Subcutaneous abdominal adipose tissue (tissue), 5 donors: ENCODE measurements at regions not wholly inside any gene's neighbourhood (a gene's known extent, or its start where the extent isn't known, plus 50 kb on each side); places are given as distances from the start of the nearest gene placed in this dataset.
"Not testable (repeated sequence)": the region's sequence is repeated elsewhere in the genome, so short reads cannot be mapped to it uniquely, and the experiment has no call there.

ENCODE experiments used
- H3K27ac ChIP-seq: one replicate; pipeline ENCODE4 v1.7.0; 2013; ENCODE audit warnings: low read depth, mild to moderate bottlenecking, inconsistent platforms, low read length, moderate library complexity
- H3K27me3 ChIP-seq, 5 donors: one replicate each; pipeline ENCODE4 v1.7.0; 2013; ENCODE audit warnings: low read length in 5 of 5, inconsistent platforms in 1 of 5; ENCODE audit not compliant: control insufficient read depth in 5 of 5, insufficient read depth in 4 of 5
- H3K36me3 ChIP-seq, 5 donors: one replicate each; pipeline ENCODE4 v1.7.0; 2013; ENCODE audit warnings: low read length in 5 of 5; ENCODE audit not compliant: control insufficient read depth in 5 of 5, insufficient read depth in 5 of 5
- H3K4me1 ChIP-seq, 5 donors: one replicate each; pipeline ENCODE4 v1.7.0; 2013; ENCODE audit warnings: low read length in 5 of 5, mild to moderate bottlenecking in 3 of 5, moderate library complexity in 1 of 5; ENCODE audit not compliant: control insufficient read depth in 5 of 5, insufficient read depth in 5 of 5
- H3K4me3 ChIP-seq, 5 donors: one replicate each; pipeline ENCODE4 v1.7.0; 2013; ENCODE audit warnings: low read length in 5 of 5, low read depth in 1 of 5
- H3K9ac ChIP-seq, 5 donors: one replicate each; pipeline ENCODE4 v1.7.0; 2013; ENCODE audit warnings: low read length in 5 of 5, mild to moderate bottlenecking in 4 of 5, moderate library complexity in 3 of 5
- H3K9me3 ChIP-seq, 5 donors: one replicate each; pipeline ENCODE4 v1.7.0; 2013; ENCODE audit warnings: low read length in 5 of 5; ENCODE audit not compliant: control insufficient read depth in 5 of 5
- donor health status: healthy.
- donor health status: healthy.
- donor health status: healthy.
- donor health status: healthy.
- donor health status: healthy.

DNA sequence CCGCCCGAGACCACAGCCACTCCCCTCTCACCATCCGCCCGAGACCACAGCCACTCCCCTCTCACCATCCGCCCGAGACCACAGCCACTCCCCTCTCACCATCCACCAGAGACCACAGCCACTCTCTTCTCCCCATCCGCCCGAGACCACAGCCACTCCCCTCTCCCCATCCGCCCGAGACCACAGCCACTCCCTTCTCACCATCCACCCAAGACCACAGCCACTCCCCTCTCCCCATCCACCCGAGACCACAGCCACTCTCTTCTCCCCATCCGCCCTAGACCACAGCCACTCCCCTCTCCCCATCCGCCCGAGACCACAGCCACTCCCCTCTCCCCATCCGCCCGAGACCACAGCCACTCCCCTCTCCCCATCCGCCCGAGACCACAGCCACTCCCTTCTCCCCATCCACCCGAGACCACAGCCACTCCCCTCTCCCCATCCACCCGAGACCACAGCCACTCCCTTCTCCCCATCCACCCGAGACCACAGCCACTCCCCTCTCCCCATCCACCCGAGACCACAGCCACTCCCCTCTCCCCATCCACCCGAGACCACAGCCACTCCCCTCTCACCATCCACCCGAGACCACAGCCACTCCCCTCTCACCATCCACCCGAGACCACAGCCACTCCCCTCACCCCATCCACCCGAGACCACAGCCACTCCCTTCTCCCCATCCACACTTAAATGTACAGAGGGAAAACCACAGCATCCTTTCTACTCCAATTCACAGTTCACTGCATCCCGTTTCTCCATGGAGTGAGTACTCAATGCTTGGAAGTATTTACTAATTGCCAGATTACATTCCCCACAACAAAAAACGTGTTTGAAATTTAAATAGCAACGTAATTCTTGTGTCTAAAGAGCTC lies 83.5 kb upstream of the SFSWAP start:
- H3K27ac ChIP-seq, H3K4me3 ChIP-seq, H3K4me1 ChIP-seq, H3K36me3 ChIP-seq, H3K9me3 ChIP-seq, H3K9ac ChIP-seq: not testable (repeated sequence)
- H3K27me3 ChIP-seq, result peaks cover 6 to 19% (median 9%) of the 10 kb centered on the region in 5 donors

DNA sequence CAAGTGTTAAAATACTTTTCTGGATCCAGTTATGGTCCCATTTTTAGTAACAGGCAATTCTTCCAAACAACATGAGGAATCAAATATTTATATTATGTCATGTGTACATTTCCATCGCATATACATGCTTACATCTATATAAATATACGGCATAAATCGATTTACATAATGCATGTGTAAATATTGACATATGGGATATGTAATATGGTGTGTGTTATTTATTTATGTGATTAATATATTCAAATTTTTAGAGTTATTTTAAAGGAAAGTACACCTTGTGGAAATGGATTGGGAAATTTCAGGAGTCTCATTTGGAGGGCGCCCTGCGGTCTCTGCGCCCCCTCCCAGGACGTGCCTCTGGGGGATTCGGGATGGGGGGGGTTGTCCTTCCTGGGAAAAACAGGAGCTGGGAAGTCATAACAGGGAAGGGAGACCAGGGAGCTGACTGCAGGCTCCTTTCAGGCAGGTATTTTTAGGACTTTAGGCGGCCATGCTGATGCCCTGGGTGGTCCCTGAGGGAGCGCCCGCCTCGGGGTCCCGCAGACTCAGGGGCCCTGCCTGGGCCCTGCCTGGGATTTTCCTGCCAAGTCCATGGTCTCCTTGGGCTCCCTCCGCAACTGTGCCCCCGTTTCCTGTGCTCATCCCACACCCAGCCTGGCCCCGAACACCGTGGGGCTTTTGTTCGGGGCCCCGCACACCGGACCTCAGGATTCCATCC lies 82.7 kb upstream of the SFSWAP start:
- Histone ChIP-seq H3K36me3 (no peaks in the 10 kb centered on the region), H3K27me3 (peaks cover 6 to 19% (median 9%) of the 10 kb centered on the region in 5 donors), H3K4me1 (peaks cover 0 to 3% (median 0%) of the 10 kb centered on the region in 5 donors), H3K9ac (no peak overlapping the region), H3K4me3 (no peak overlapping the region), H3K9me3 (no peaks in the 10 kb centered on the region), H3K27ac (no peak overlapping the region)

- no peaks in the 10 kb centered on the region for H3K36me3 ChIP-seq
- no peak overlapping the region for H3K9ac ChIP-seq
- no peak overlapping the region for H3K27ac ChIP-seq
- no peak overlapping the region for H3K4me3 ChIP-seq
- H3K27me3 ChIP-seq, result peaks cover 6 to 22% (median 9%) of the 10 kb centered on the region in 5 donors
- peaks cover 0 to 3% (median 0%) of the 10 kb centered on the region in 5 donors for H3K4me1 ChIP-seq
- H3K9me3 ChIP-seq, result no peaks in the 10 kb centered on the region
These were observed 82.0 kb upstream of the SFSWAP start for GRCh38 chr12:131628766-131629448.

DNA sequence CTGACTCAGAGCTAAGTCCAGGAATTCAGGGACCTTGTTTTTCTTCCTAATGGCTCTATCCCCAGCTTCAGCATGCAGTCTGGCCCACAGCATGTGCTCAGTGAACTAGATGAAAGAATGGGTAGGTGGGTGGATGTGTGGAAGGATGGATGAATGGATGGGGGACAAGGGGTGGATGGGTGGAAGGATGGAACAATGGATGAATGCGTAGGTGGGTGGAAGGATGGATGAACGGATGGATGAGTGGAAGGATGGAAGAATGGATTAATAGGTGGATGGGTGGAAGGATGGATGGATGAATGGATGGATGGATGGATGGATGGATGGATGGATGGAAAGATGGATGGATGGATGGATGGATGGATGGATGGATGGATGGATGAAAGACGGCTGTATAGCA lies 79.7 kb upstream of the SFSWAP start:
- Histone ChIP-seq H3K9ac (no peak overlapping the region), H3K4me3 (no peak overlapping the region), H3K27ac (no peak overlapping the region), H3K27me3 (peaks cover 9 to 24% (median 17%) of the 10 kb centered on the region in 5 donors), H3K4me1 (no peaks in the 10 kb centered on the region), H3K36me3 (no peaks in the 10 kb centered on the region), H3K9me3 (no peaks in the 10 kb centered on the region)

DNA sequence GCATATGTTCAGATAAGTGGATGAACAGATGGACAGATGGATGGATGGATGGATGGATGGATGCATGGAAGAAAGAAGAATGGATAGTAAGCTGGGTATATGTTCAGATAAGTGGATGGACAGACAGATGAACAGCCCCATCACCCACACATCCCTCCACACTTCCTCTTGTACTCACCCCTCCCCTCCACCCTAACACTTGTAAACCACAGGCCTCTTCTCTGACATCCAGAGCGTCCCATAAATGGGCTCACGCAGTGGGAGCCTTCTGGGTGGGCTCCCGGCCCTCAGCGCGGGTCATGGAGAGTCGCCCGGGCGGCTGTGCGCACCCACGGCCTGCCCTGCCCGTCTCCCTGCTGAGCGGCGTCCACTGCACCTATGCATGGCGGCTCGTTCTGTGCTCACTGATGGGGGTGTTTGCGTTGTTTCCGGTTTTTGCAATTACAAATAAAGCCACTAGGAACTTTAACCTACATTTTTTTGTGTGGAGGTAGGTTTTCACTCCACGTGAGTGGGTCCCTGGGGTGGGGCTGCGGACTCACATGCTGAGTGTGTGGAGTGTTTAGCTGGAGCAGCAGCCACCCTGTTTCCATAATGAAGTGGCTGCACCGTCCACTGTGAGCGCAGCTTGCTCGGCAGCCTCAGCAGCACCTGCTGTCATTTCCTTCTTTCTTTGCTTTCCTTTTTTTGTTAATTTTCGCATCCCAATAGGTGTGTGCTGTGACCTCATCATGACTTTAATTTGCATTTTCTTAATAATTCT lies 78.8 kb upstream of the SFSWAP start:
- H3K27me3 ChIP-seq, result peaks cover 9 to 30% (median 21%) of the 10 kb centered on the region in 5 donors
- H3K4me3 ChIP-seq, H3K27ac ChIP-seq, H3K9me3 ChIP-seq, H3K4me1 ChIP-seq, H3K36me3 ChIP-seq, H3K9ac ChIP-seq: not testable (repeated sequence)

DNA sequence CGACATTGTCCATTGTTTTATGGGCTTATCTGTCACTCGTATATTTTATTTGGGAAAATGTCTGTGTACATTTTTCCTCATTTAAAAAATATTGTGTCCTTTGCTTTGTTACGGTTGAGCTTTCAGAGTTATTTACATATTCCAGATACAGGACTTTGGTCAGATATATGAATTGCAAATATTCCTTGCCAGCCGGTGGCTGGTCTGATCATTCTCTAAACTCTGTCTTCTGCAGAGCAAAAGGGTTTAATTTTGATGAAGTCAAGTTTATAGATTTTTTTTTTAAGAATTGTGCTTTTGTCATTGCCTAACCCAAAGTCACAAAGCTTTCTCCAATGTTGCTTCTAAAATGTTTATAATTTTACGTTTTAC lies 78.3 kb upstream of the SFSWAP start:
- H3K9me3 ChIP-seq, H3K4me3 ChIP-seq, H3K4me1 ChIP-seq, H3K27ac ChIP-seq, H3K36me3 ChIP-seq, H3K9ac ChIP-seq: not testable (repeated sequence)
- H3K27me3 ChIP-seq, result peaks cover 13 to 35% (median 21%) of the 10 kb centered on the region in 5 donors

DNA sequence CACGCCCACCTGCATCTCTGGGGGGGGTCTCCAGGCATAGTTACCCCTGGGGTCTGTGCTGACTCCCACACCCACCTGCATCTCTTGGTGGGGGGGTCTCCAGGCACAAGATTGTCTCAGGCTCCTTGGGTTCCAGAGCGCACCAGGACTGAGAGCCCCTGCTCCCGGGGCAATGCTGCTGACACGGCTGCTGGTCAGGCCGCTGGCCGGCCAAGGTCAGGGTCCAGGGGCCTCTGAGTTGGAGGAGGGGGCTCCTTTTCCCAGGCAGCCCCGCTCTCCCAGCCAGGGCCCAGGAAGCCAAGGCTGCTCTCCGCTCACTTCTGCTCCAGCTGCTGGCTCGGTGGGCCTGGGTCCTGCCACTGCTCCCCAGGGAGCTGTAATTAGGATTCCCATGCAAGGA lies 77.3 kb upstream of the SFSWAP start:
- H3K9ac ChIP-seq, H3K4me3 ChIP-seq, H3K36me3 ChIP-seq, H3K4me1 ChIP-seq, H3K27ac ChIP-seq, H3K9me3 ChIP-seq: not testable (repeated sequence)
- peaks cover 15 to 38% (median 25%) of the 10 kb centered on the region in 5 donors for H3K27me3 ChIP-seq

DNA sequence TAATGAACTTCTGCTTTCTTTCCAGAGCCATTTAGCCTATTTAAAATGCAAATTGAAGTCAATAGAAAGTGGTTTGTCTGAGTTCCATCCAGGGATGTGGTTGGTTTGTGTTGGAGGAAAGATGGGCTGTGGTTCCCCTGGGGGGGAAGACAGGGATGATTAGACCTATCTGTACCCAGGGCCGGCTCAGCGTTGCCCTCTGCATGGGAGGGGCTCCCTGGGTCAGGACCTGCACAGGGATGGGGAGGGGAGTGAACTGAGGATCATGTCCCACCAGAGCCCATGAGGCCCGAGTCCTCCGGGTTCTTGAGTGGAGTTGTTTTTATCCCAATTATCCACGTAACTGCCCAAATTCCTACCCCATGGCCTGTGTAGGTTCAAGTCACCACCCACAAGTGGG lies 76.9 kb upstream of the SFSWAP start:
- H3K9me3 ChIP-seq, result no peaks in the 10 kb centered on the region
- no peak overlapping the region for H3K4me3 ChIP-seq
- no peaks in the 10 kb centered on the region for H3K36me3 ChIP-seq
- H3K27ac ChIP-seq, result no peak overlapping the region
- peaks cover 15 to 39% (median 25%) of the 10 kb centered on the region in 5 donors for H3K27me3 ChIP-seq
- no peaks in the 10 kb centered on the region for H3K4me1 ChIP-seq
- H3K9ac ChIP-seq, result no peak overlapping the region

DNA sequence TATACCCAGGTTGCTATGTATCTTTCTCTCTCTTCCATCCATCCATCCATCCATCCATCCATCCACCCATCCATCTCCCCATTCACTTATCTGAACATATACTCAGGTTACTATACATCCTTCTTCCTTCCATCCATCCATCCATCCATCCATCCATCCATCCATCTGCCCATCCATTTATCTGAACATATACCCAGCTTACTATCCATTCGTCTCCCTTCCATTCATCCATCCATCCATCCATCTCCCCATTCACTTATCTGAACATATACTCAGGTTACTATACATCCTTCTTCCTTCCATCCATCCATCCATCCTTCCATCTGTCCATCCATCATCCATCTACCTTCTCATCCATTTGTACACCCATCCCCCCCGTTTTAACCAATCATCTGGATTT lies 75.9 kb upstream of the SFSWAP start:
- H3K9me3 ChIP-seq, H3K4me1 ChIP-seq, H3K36me3 ChIP-seq, H3K27ac ChIP-seq, H3K9ac ChIP-seq, H3K4me3 ChIP-seq: not testable (repeated sequence)
- H3K27me3 ChIP-seq, result peaks cover 14 to 41% (median 26%) of the 10 kb centered on the region in 5 donors
